ENCODE measurements at regions not wholly inside any gene's neighbourhood (a gene's known extent, or its start where the extent isn't known, plus 50 kb on each side); places are given as distances from the start of the nearest gene placed in this dataset.

- no peak for TF ChIP-seq CTCF (IDR thresholded peaks at IDR 0.05; ENCODE audit: poor library complexity, severe bottlenecking)
- Histone ChIP-seq H3K27me3 (ENCODE audit: insufficient read depth, poor library complexity, severe bottlenecking) (no peaks in the 10 kb centered on the region), H3K4me3 (ENCODE audit: severe bottlenecking) (no peak overlapping the region), H3K4me1 (ENCODE audit: insufficient read depth, poor library complexity, severe bottlenecking) (no peaks in the 10 kb centered on the region), H3K36me3 (ENCODE audit: low read depth) (no peaks in the 10 kb centered on the region), H3K9me3 (ENCODE audit: severe bottlenecking) (no peaks in the 10 kb centered on the region), H3K27ac (ENCODE audit: poor library complexity, severe bottlenecking) (no peak overlapping the region)
- no peak; the same call in 2 of the 3 replicates for ATAC-seq (ENCODE audit: low read depth)
- no peak for DNase-seq (ENCODE audit: low spot score)
These were observed 328.8 kb downstream of the MAN2A1 start for GRCh38 chr5:110018509-110018908.

GRCh38 chr5:110019119-110019518 lies 329.4 kb downstream of the MAN2A1 start:
- Histone ChIP-seq H3K27ac (ENCODE audit: poor library complexity, severe bottlenecking) (no peak overlapping the region), H3K27me3 (ENCODE audit: insufficient read depth, poor library complexity, severe bottlenecking) (no peaks in the 10 kb centered on the region), H3K9me3 (ENCODE audit: severe bottlenecking) (no peaks in the 10 kb centered on the region), H3K4me3 (ENCODE audit: severe bottlenecking) (no peak overlapping the region), H3K4me1 (ENCODE audit: insufficient read depth, poor library complexity, severe bottlenecking) (no peaks in the 10 kb centered on the region), H3K36me3 (ENCODE audit: low read depth) (no peaks in the 10 kb centered on the region)
- no peak for ATAC-seq (ENCODE audit: low read depth)
- DNase-seq (ENCODE audit: low spot score) = no peak
- no peak for TF ChIP-seq CTCF (IDR thresholded peaks at IDR 0.05; ENCODE audit: poor library complexity, severe bottlenecking)

- no peak for ATAC-seq (ENCODE audit: low read depth)
- no peak for TF ChIP-seq CTCF (IDR thresholded peaks at IDR 0.05; ENCODE audit: poor library complexity, severe bottlenecking)
- H3K27ac ChIP-seq (ENCODE audit: poor library complexity, severe bottlenecking) = no peak overlapping the region
These were observed 330.1 kb downstream of the MAN2A1 start for GRCh38 chr5:110019780-110020179.

GRCh38 chr5:110021251-110021650 lies 331.5 kb downstream of the MAN2A1 start:
- no peak for TF ChIP-seq CTCF (IDR thresholded peaks at IDR 0.05; ENCODE audit: poor library complexity, severe bottlenecking)

More at GRCh38 chr5:110019780-110020179, 330.1 kb downstream of the MAN2A1 start:
- H3K4me1 ChIP-seq (ENCODE audit: insufficient read depth, poor library complexity, severe bottlenecking) = no peaks in the 10 kb centered on the region
- H3K4me3 ChIP-seq (ENCODE audit: severe bottlenecking) = no peak overlapping the region
- no peaks in the 10 kb centered on the region for H3K36me3 ChIP-seq (ENCODE audit: low read depth)
- DNase-seq (ENCODE audit: low spot score) = no peak
- no peaks in the 10 kb centered on the region for H3K27me3 ChIP-seq (ENCODE audit: insufficient read depth, poor library complexity, severe bottlenecking)
- no peaks in the 10 kb centered on the region for H3K9me3 ChIP-seq (ENCODE audit: severe bottlenecking)

GRCh38 chr5:110025160-110025559 lies 335.4 kb downstream of the MAN2A1 start:
- Histone ChIP-seq H3K9me3 (ENCODE audit: severe bottlenecking) (no peaks in the 10 kb centered on the region), H3K4me3 (ENCODE audit: severe bottlenecking) (no peak overlapping the region), H3K4me1 (ENCODE audit: insufficient read depth, poor library complexity, severe bottlenecking) (no peaks in the 10 kb centered on the region), H3K27ac (ENCODE audit: poor library complexity, severe bottlenecking) (no peak overlapping the region), H3K27me3 (ENCODE audit: insufficient read depth, poor library complexity, severe bottlenecking) (no peaks in the 10 kb centered on the region), H3K36me3 (ENCODE audit: low read depth) (no peaks in the 10 kb centered on the region)
- no peak for DNase-seq (ENCODE audit: low spot score)
- ATAC-seq (ENCODE audit: low read depth) = no peak
- no peak for TF ChIP-seq CTCF (IDR thresholded peaks at IDR 0.05; ENCODE audit: poor library complexity, severe bottlenecking)

More at GRCh38 chr5:110021251-110021650, 331.5 kb downstream of the MAN2A1 start:
- no peaks in the 10 kb centered on the region for H3K27me3 ChIP-seq (ENCODE audit: insufficient read depth, poor library complexity, severe bottlenecking)
- no peaks in the 10 kb centered on the region for H3K36me3 ChIP-seq (ENCODE audit: low read depth)
- no peaks in the 10 kb centered on the region for H3K4me1 ChIP-seq (ENCODE audit: insufficient read depth, poor library complexity, severe bottlenecking)
- DNase-seq (ENCODE audit: low spot score) (no peak), ATAC-seq (ENCODE audit: low read depth) (no peak)
- H3K9me3 ChIP-seq (ENCODE audit: severe bottlenecking) = no peaks in the 10 kb centered on the region
- no peak overlapping the region for H3K4me3 ChIP-seq (ENCODE audit: severe bottlenecking)
- no peak overlapping the region for H3K27ac ChIP-seq (ENCODE audit: poor library complexity, severe bottlenecking)

Measured in RWPE2 (cell line).